EL (cell line): ENCODE measurements at regions not wholly inside any gene's neighbourhood (a gene's known extent, or its start where the extent isn't known, plus 50 kb on each side); places are given as distances from the start of the nearest gene placed in this dataset.
"Not testable (repeated sequence)": the region's sequence is repeated elsewhere in the genome, so short reads cannot be mapped to it uniquely, and the experiment has no call there.

ENCODE experiments used
- DNase-seq: peaks from one replicate; pipeline ENCODE4 v3.0.0-alpha.2; 2016

GRCh38 chr1:222953585-222953984 lies 138.7 kb downstream of the DISP1 start:
- no peak for DNase-seq

DNA sequence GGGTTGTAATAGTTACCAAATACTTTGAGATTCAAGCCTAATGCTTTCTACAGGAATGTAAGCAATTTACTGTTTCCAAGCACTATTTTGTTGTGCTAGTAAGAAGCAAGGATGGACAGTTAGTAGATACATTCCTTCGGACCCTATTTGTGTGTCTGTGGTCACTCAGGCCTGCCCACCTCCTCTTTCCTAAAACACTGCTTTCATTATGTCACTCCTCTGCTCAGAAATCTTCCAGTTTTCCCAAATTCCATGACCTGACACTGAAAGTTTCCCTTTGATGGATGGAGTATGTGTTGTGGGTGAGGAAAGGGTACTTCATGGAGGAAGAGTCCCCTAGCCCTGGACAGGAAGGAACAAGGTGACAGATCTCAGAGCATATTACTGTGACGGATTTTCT lies 141.1 kb downstream of the DISP1 start:
- DNase-seq = no peak

DNA sequence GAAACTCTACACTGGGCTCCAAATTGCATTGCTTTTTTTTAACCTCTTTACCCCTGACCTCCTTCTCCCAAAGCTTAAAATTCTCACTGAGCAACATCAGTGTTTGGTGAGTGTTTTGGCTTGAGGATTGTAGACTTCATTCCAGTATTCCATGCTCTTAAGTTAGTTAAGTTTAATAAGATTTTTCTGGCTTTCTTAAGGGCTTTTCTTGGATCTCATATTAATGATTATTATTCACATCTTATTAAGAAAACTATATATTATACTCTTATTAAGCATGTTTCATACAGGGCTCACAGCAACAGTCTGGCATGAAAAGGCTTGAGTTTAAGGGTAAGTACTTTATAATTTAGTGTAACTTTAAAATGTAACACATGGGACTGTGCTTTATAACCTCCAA lies 141.8 kb downstream of the DISP1 start:
- DNase-seq = no peak

DNA sequence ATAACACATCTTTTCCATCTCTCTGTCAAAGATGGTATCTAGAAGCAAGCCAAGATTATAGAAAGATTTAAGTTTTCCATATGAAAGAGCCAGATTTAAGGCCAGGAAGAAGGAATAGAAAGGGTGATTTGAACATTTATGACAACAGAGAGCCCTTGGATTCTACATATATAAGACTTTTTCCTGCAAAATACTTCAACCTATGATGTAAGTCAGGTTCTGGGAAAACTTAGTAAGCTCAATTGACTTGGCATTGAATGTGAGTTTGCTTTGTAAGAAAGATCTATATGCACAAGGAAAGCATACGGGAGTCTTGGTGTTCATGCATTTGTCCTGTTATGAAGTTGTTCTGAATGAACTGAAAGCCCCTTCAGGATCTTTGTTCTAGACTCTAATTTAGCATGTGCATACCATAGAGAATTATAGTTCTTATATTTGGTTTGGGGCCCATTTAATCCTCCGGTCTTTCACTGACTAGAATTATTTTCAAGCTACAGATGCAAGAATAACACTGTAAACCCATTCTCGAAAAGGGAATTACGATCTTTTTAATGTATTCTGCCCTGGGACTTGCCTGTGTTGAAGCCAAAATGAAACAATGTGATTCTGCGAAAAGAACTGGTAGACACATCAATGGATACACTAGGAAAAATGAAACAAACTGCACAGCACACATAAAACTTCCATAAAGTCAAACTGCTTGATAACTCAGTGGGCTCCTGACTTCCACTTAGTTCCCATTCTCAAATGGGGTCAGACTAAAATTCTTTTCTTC lies 152.8 kb downstream of the DISP1 start:
- DNase-seq = no peak

DNA sequence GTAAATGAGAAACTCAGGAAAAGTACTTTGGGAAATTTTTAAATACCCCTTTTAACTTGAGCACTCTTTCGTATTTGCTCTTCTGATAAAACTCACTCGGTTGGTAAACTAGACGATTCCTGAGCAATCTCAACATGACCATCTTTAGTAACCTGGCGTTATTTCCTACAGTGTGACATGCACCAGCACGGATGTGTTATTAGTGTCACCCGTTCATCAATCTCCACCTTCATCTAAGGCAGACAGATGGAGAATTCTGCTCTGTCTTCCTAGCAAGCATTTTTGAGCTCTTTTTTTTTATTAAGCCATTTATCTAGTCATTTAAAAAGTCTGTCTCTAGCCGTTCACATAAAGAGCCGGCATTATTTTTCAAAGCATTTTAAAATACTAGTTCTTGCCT lies 155.2 kb downstream of the DISP1 start:
- DNase-seq = no peak

DNA sequence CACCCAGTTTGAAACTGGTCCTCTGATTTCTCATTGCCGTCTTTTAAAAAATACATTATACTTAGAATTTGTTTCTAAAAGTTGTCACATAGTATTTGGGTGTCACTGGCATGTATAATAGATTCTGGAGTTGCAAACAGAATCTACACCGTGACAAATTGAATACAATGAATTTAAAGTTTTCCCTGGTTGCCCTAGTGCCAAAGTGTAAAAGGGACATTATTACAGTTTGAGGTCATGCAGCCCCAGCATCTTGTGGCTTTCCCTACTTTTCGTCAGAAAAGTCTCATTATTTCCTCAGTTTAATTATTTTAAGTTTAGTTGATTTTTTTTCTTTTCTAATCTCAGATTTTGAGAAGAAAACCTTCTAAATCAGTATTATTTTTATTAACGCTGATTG lies 155.9 kb downstream of the DISP1 start:
- DNase-seq = no peak

DNA sequence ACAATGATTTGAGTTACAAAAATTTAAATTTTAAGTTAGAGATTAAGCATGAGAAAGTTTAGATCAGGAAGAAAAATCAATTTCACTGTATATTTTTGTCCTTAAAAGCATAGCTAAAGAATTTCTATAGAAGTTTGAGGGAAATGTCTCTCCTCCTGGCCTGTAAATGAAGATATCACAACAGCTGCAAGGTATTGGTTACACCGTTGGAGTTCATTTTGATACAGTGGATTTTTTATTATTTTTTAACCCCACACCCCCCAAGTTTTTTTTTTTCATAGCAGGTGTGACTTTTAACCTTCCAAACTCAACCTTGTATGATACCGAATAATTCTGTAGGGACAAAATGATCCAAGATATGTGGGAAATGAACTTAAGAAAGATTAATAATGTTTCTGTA lies 156.3 kb downstream of the DISP1 start:
- DNase-seq = no peak

DNA sequence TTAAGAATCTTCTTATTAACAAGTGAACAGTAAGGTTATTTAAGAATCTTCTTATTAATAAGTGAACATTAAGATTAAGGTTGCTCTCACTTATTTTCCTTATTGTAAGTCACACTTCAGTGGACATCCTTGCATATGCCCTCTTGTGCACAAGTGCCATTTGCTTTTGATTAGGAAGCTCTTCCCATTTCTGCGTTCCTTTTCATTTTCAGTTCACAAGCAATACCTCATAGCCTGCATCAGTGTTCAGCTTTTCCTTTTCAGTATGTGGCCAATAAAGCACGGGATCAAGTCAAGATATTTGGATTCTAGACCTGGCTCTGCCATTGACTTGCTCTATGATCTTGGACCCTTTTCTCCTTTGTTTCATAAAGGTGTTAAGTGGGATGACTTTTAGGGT lies 158.7 kb downstream of the DISP1 start:
- DNase-seq = no peak

- DNase-seq = peak; percentile 86
Measured at GRCh38 chr1:222974496-222974895, 159.7 kb downstream of the DISP1 start.

DNA sequence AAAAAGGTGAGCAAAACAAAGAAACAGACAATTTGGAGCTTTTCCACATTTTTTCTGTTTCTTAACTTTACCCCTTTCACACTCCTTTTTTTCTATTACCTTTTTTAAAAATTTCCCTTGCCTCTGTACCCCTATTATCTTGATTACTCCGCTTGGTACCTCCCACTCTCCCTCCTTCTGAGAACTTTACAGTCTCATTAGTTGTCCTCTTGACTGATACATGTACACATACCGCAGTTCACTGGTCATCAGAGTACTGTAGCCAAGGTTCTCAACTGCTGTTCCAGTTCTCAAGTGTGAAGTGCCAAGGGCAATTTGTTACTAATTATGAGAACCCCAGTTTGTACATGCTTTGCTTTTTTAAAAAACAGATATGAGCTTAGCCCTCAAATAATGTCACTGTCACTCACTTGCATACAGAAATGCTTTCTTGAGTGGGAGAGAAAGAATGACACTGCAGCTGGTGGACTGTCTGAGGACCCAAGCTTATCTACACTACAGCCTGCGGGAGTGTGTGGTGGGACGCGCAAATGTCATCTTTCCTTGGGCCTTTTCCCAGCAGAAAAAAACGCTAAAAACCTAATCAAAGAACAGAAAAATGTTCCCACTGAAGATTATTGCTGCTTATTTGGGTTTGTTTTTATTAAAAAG lies 160.8 kb downstream of the DISP1 start:
- DNase-seq = peak; percentile 16

DNA sequence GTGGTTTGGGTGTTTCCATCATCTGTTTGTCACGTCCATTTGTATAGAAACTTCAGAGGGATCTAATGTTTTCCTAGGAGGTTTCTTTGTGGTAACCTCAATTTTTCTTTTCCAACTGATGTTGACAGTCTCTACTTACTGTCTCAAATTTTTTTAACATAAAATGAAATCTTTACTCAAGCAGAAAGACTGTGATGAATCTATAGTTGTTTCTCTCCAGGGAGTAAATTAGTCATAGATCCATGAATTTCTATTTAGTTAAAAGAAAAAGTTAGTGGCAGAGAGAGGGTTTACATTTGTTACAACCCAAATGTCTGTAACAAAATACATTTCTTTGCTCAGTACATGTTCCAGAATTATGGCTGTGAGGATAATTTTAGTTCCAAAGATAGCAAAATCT lies 161.6 kb downstream of the DISP1 start:
- DNase-seq = no peak

GRCh38 chr1:222977294-222977693 lies 162.5 kb downstream of the DISP1 start:
- not testable (repeated sequence) for DNase-seq

DNA sequence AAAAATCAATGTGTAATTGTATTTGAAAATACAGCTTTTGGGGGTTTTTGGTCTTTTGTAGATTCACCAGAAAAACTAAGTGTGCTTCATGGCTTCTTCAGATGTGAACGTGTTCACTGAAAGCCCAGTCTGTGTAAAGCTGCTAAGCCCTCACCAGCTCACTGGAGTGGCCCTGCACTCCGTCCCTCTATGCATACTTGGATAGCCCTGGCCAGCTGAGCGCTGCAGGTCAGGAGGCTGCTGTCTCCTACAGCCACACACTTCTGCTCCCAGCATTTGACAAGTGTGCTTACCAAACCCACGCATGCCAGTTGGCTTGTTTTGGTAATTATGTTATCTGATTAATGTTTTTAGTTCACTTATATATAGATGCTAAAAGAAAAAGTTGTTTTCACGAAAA lies 163.5 kb downstream of the TLR5 start:
- DNase-seq = no peak

GRCh38 chr1:222987674-222988076 lies 155.4 kb downstream of the TLR5 start:
- DNase-seq = no peak

DNA sequence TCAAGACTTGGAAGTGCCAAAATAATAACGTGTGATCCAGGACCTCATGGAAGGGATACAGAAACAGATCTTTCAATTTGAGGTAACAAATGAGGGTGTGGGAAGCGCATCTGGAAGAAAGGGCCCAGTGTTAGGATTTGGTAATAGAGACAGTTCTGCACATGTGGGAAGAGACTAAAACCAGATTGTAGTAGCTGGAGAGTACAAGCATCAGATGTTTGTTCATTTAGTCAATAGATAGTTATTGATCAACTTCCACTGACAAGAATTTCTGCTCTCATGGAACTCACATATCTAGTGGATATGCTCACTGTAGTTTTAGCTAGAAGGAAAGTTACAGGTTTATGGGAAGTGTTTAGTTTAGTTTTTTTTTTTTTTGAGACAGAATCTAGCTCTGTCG lies 153.6 kb downstream of the TLR5 start:
- no peak for DNase-seq

- DNase-seq = no peak
Measured at GRCh38 chr1:222991177-222991576, 151.9 kb downstream of the TLR5 start.

DNA sequence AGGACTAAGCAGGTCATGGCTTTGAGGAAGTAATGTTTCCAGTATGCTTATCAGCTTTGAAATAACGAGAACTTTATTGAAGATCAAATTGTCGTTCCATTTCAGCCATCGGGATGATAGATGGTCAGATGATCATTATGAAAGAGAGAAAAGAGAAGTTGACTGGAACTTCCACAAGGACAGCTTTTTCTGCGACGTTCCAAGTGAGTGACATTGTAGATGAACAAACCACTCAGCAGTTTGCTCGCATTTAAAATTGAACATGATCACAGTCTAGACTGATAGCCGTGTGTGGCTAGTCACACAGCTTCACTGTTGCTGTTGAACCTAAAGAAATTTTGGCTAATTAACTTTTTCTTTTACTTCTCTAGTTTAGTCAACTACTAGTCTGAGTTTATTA lies 151.1 kb downstream of the TLR5 start:
- no peak for DNase-seq

- DNase-seq = peak; percentile 73
Measured at GRCh38 chr1:222994511-222995235, 148.4 kb downstream of the TLR5 start.

GRCh38 chr1:222995236-222995580 lies 147.8 kb downstream of the TLR5 start:
- DNase-seq = peak; percentile 36

DNA sequence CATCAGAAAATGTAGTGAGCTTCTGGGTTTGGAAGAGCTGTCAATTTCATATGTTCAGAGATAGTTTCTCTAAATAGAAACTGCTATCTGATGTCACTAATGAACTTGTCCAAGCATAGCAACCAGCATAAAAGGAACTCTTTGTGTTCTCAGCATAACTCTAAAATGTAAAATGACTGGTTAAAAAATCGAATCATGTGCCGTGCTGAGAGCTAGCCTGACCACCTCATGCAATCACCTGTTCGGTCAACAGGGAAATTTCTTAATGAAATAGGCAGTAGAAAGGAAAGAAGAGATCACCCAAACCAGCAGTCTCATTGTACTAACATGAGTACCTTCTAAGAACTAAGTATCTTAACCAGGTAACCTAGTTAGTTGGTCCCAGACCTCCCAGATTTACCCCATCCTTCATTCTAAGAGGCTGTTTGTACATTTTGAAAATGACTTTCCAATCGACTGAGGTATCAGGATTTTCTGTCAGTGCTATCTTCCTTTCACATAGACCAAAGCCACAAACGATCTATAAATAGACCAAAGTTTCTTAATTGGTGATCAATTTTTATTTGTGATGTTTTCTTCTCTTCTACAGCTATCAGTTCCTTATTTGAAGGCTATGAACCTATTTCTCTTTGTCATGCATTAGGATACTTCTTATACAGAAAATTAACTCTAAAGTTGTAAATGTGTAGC lies 147.3 kb downstream of the TLR5 start:
- no peak for DNase-seq

DNA sequence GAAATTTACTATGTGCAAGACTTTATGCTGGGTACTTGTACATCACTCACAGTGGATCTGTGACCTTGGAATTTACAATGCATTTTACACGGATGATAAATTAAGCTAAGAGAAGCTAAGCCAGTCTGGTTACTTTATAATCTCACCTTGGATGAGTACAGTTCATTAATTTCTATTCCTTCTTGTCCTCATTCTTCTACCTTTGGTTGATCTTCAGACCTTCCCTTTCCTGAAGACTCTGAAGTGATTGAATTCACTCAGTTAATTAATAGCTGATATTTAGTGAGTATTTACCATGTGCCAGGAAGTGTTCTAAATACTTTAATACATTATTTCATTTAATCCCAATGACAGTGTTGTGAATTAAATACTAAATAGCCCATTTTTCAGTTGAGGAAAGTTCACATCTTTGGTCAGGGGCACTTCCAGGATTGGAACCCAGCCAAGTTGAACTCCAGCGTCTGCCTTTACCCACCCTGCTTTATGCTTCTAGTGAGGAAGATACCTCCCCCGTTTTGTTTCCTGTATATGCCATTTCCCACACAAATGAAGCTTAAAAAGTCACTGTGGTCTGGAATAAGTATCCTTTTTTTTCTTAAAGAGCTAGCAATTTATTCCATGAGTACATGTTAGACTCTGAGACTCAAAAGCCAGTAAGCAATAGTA lies 146.6 kb downstream of the TLR5 start:
- DNase-seq = no peak

DNA sequence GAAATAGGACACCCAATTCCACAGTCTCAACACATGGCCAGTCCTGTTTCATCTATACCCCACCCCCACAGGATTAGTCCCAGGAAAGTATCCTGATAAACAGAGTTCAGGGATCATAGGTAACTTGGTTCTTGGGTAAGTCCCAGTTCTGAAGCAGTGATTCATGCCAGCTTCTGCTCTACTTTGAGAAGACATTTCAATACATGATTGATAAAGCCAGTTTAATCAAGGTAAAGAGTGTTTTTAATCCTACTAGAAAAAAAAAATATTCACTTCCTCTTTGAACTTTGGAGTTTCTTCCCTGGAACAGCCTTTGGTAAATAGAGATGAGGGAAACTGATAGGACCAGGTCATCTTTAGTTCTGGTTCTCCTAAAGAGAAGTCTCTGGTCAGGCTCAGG lies 142.4 kb downstream of the TLR5 start:
- DNase-seq = no peak
